HCT116 (cell line): ENCODE measurements at regions not wholly inside any gene's neighbourhood (a gene's known extent, or its start where the extent isn't known, plus 50 kb on each side); places are given as distances from the start of the nearest gene placed in this dataset.
A peak's percentile ranks its signal among the peaks of the same experiment; 100 is the strongest.

Experiments
- ATAC-seq: fragments of 200-7000 bp; cut with Tn5 transposase; 2 replicates; pipeline ENCODE4 v1.9.1; 2020; ENCODE audit warnings: mild to moderate bottlenecking, moderate library complexity
- BruUV-seq: library from RNA; stranded (reverse); fragments of 400-500 nt; replicated peaks from 2 replicates; lab custom pipeline; 2021; lab: Mats Ljungman, UMichigan
- CTCF ChIA-PET: fragments of 300-600 bp; sonication (Branson Sonifier 250); formaldehyde crosslinking; loops from one replicate; lab custom pipeline; 2021; ENCODE audit warnings: antibody characterized with exemption; lab: Charles Lee
- POLR2A ChIA-PET: fragments of 300-600, 350-600 bp; sonication (Branson Sonifier 250); formaldehyde crosslinking; loops from one replicate; lab custom pipeline; 2021; ENCODE audit warnings: antibody characterized with exemption; lab: Charles Lee
- RAD21 ChIA-PET, 2 experiments: fragments of 300-600 bp; sonication (Branson Sonifier 250); formaldehyde crosslinking; loops; one replicate each; lab custom pipeline; 2023; ENCODE audit warnings: low total read pairs in 2 of 2; ENCODE audit not compliant: uncharacterized antibody in 2 of 2, unreplicated experiment in 2 of 2, low non-redundant PET in 1 of 2; lab: Charles Lee
- DNase-seq: peaks from one replicate; pipeline ENCODE4 v3.0.0-alpha.2; 2010; ENCODE audit warnings: low read depth, low spot score
- H2AFZ ChIP-seq: fragments of 200-600 bp; shearing (Covaris generic), sonication (generic); 2 replicates; pipeline ENCODE4 v1.6.1; 2017; ENCODE audit warnings: low read depth, mixed run types, mixed read lengths, antibody characterized with exemption, low read length; ENCODE audit not compliant: poor library complexity, severe bottlenecking
- H3K27ac ChIP-seq: 2 replicates; pipeline ENCODE4 v1.5.1; 2012; ENCODE audit warnings: low read depth, low read length
- H3K27me3 ChIP-seq: fragments of 200-600 bp; sonication (generic); 2 replicates; pipeline ENCODE4 v1.6.1; 2016; ENCODE audit warnings: mixed run types, low read length, mixed read lengths; ENCODE audit not compliant: insufficient read depth
- H3K36me3 ChIP-seq, 2 experiments: fragments of 200-500 bp in 1 of 2; fragments of 200-600 bp in 1 of 2; sonication (Bioruptor generic) in 1 of 2; sonication (generic) in 1 of 2; 2 replicates each; pipeline versions ENCODE4 v1.5.1 to v1.6.1; 2014 to 2016; ENCODE audit warnings: low read length in 2 of 2, inconsistent platforms in 1 of 2, mixed read lengths in 1 of 2, mixed run types in 1 of 2; ENCODE audit not compliant: insufficient read depth in 2 of 2, control insufficient read depth in 1 of 2
- H3K4me1 ChIP-seq, 2 experiments: fragments of 200-600 bp in 1 of 2; sonication (generic) in 1 of 2; 2 replicates each; pipeline versions ENCODE4 v1.5.1 to v1.6.1; 2012 to 2017; ENCODE audit warnings: low read length in 2 of 2, inconsistent platforms in 1 of 2, mild to moderate bottlenecking in 1 of 2, mixed read lengths in 1 of 2, mixed run types in 1 of 2, moderate library complexity in 1 of 2; ENCODE audit not compliant: insufficient read depth in 2 of 2, control insufficient read depth in 1 of 2
- H3K4me2 ChIP-seq: fragments of 200-600 bp; sonication (generic); 2 replicates; pipeline ENCODE4 v1.6.1; 2017; ENCODE audit warnings: mixed run types, low read length, mixed read lengths
- H3K4me3 ChIP-seq, 2 experiments: fragments of 200-600 bp in 1 of 2; sonication (generic) in 1 of 2; replicated peaks in 1 of 2; 2 replicates each; pipeline ENCODE4 v1.5.1; 2011 to 2016; ENCODE audit warnings: low read length in 2 of 2, control low read depth in 1 of 2, low read depth in 1 of 2, mild to moderate bottlenecking in 1 of 2, mixed read lengths in 1 of 2, mixed run types in 1 of 2
- H3K79me2 ChIP-seq: fragments of 200-600 bp; sonication (generic); 2 replicates; pipeline ENCODE4 v1.6.1; 2017; ENCODE audit warnings: mild to moderate bottlenecking, mixed run types, low read length, moderate library complexity, mixed read lengths; ENCODE audit not compliant: insufficient read depth
- H3K9ac ChIP-seq: fragments of 200-600 bp; sonication (generic); 2 replicates; pipeline ENCODE4 v1.6.1; 2016; ENCODE audit warnings: low read length, mixed read lengths
- H3K9me2 ChIP-seq: fragments of 200-600 bp; sonication (generic), shearing (Covaris generic); 2 replicates; pipeline ENCODE4 v1.6.1; 2017; ENCODE audit warnings: mixed run types, mild to moderate bottlenecking, moderate library complexity; ENCODE audit not compliant: insufficient read depth
- H3K9me3 ChIP-seq, 2 experiments: fragments of 200-500 bp in 1 of 2; fragments of 200-600 bp in 1 of 2; sonication (Bioruptor generic) in 1 of 2; sonication (generic) in 1 of 2; 2 replicates each; pipeline ENCODE4 v1.6.1; 2014 to 2017; ENCODE audit warnings: low read length in 2 of 2, mixed read lengths in 2 of 2, inconsistent platforms in 1 of 2, low read depth in 1 of 2, mild to moderate bottlenecking in 1 of 2, mixed run types in 1 of 2, moderate library complexity in 1 of 2; ENCODE audit not compliant: control insufficient read depth in 1 of 2, insufficient read depth in 1 of 2
- H4K20me1 ChIP-seq: fragments of 200-600 bp; sonication (generic), shearing (Covaris generic); 2 replicates; pipeline ENCODE4 v1.6.1; 2017; ENCODE audit warnings: mixed run types, mild to moderate bottlenecking, moderate library complexity; ENCODE audit not compliant: insufficient read depth
- CEBPB ChIP-seq: IDR thresholded peaks from 2 replicates; pipeline ENCODE4 v1.6.1; 2012; ENCODE audit warnings: low read depth
- EZH2 ChIP-seq: fragments of 200-600 bp; sonication (generic); IDR thresholded peaks from 2 replicates; pipeline ENCODE4 v1.6.1; 2017; ENCODE audit warnings: antibody characterized with exemption, mixed run types
- JUND ChIP-seq: IDR thresholded peaks from 2 replicates; pipeline ENCODE4 v1.6.1; 2012
- POLR2A ChIP-seq: IDR thresholded peaks from 2 replicates; pipeline ENCODE4 v1.7.0; 2011; ENCODE audit warnings: borderline replicate concordance; ENCODE audit not compliant: insufficient read depth, insufficient read length; ENCODE audit errors: extremely low read depth
- SIN3A ChIP-seq: IDR thresholded peaks from 2 replicates; pipeline ENCODE4 v1.6.1; 2012; ENCODE audit warnings: low read depth
- TCF7L2 ChIP-seq: IDR thresholded peaks from 2 replicates; pipeline ENCODE4 v1.7.0; 2011; ENCODE audit warnings: borderline replicate concordance, inconsistent platforms; ENCODE audit not compliant: insufficient read depth, insufficient read length; ENCODE audit errors: extremely low read depth
- YY1 ChIP-seq: IDR thresholded peaks from 2 replicates; pipeline ENCODE4 v1.6.1; 2011; ENCODE audit warnings: low read length, low read depth, moderate library complexity, mild to moderate bottlenecking; ENCODE audit not compliant: insufficient replicate concordance; ENCODE audit errors: extremely low read depth
- ZNF274 ChIP-seq: fragments of 200-500 bp; sonication (Bioruptor generic); IDR thresholded peaks from 2 replicates; pipeline ENCODE4 v1.6.1; 2014; ENCODE audit warnings: mild to moderate bottlenecking, low read depth, low read length, inconsistent platforms
- intact Hi-C: fragments of 100-400 bp; cut with micrococcal nuclease; formaldehyde crosslinking; loops from 2 replicates; pipeline ENCODE4 v1.10.0; 2022
- TF ChIP-seq, protein P1 (sequence below): IDR thresholded peaks from 2 replicates; pipeline ENCODE4 v1.6.1; 2011; ENCODE audit warnings: mild to moderate bottlenecking, low read length, moderate library complexity; ENCODE audit not compliant: insufficient replicate concordance; ENCODE audit errors: extremely low read depth
- TF ChIP-seq, protein P2 (sequence below): IDR thresholded peaks from 2 replicates; pipeline ENCODE4 v1.6.1; 2012; ENCODE audit warnings: low read depth
- TF ChIP-seq, protein P3 (sequence below): IDR thresholded peaks from 2 replicates; pipeline ENCODE4 v1.6.1; 2012

DNA sequence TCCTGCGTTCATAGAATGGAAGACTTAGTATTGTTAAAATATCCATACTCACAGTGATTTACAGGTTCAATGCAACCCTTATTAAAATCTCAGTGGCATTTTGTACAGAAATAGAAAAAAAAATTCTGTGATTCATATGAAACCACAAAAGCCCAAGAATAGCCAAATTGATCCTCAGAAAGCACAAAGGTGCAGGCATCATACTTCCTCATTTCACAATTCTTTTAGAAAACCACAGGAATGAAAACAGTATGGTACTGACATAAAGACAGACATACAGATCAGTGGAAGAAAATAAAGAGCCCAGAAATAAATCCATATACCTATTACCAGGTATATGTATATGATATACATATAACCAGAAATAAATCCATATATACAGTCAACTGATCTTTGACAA is 86.8 kb upstream of the MEGF10 start:
- DNase-seq (peak; percentile 6), ATAC-seq (no peak)
- H4K20me1 ChIP-seq, result no peaks in the 10 kb centered on the region
- no peaks in the 10 kb centered on the region for H3K36me3 ChIP-seq
- no peaks in the 10 kb centered on the region for H3K9me2 ChIP-seq
- H3K4me1 ChIP-seq, result peaks cover 7 to 9% of the 10 kb centered on the region in 2 experiments; a peak in 3 of 4 replicates
- intact Hi-C loops, result no loop called here
- H3K79me2 ChIP-seq, result no peaks in the 10 kb centered on the region
- BruUV-seq, result no TSS peak
- no peak overlapping the region for H3K4me2 ChIP-seq
- ChIA-PET RAD21 (no interaction called here), POLR2A (no interaction called here), CTCF (no interaction called here)
- no peak overlapping the region for H2AFZ ChIP-seq
- H3K27ac ChIP-seq, result no peak overlapping the region
- H3K9ac ChIP-seq, result no peak overlapping the region
- TF ChIP-seq CEBPB (peak; percentile 72), ZNF274 (no peak), POLR2A (no peak), JUND (no peak)
- TF ChIP-seq, protein P1, sequence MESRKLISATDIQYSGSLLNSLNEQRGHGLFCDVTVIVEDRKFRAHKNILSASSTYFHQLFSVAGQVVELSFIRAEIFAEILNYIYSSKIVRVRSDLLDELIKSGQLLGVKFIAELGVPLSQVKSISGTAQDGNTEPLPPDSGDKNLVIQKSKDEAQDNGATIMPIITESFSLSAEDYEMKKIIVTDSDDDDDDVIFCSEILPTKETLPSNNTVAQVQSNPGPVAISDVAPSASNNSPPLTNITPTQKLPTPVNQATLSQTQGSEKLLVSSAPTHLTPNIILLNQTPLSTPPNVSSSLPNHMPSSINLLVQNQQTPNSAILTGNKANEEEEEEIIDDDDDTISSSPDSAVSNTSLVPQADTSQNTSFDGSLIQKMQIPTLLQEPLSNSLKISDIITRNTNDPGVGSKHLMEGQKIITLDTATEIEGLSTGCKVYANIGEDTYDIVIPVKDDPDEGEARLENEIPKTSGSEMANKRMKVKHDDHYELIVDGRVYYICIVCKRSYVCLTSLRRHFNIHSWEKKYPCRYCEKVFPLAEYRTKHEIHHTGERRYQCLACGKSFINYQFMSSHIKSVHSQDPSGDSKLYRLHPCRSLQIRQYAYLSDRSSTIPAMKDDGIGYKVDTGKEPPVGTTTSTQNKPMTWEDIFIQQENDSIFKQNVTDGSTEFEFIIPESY, result no peak
- no peaks in the 10 kb centered on the region for H3K9me3 ChIP-seq
- H3K4me3 ChIP-seq, result no peak overlapping the region
- H3K27me3 ChIP-seq, result no peaks in the 10 kb centered on the region

DNA sequence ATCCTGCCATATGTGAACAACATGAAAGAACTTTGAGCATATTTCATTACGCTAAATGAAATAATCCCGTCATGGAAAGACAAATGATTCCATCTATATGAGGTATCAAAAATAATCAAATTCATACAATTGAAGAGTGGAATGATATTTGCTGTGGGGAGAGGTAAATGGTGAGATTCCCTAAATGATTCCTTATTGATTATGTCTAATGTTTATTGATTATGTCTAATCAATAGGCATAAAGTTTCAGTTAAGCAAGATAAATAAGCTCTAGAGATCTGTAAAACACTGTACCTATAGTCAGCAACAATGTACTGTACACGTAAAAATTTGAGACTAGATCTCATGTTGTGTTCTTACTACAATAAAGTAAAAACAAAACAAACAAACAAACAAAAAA is 85.4 kb upstream of the MEGF10 start:
- H3K27me3 ChIP-seq, result no peaks in the 10 kb centered on the region
- TF ChIP-seq, protein P2, sequence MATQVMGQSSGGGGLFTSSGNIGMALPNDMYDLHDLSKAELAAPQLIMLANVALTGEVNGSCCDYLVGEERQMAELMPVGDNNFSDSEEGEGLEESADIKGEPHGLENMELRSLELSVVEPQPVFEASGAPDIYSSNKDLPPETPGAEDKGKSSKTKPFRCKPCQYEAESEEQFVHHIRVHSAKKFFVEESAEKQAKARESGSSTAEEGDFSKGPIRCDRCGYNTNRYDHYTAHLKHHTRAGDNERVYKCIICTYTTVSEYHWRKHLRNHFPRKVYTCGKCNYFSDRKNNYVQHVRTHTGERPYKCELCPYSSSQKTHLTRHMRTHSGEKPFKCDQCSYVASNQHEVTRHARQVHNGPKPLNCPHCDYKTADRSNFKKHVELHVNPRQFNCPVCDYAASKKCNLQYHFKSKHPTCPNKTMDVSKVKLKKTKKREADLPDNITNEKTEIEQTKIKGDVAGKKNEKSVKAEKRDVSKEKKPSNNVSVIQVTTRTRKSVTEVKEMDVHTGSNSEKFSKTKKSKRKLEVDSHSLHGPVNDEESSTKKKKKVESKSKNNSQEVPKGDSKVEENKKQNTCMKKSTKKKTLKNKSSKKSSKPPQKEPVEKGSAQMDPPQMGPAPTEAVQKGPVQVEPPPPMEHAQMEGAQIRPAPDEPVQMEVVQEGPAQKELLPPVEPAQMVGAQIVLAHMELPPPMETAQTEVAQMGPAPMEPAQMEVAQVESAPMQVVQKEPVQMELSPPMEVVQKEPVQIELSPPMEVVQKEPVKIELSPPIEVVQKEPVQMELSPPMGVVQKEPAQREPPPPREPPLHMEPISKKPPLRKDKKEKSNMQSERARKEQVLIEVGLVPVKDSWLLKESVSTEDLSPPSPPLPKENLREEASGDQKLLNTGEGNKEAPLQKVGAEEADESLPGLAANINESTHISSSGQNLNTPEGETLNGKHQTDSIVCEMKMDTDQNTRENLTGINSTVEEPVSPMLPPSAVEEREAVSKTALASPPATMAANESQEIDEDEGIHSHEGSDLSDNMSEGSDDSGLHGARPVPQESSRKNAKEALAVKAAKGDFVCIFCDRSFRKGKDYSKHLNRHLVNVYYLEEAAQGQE, result no peak
- TF ChIP-seq YY1, result no peak
- TF ChIP-seq TCF7L2, result no peak
- no peak for TF ChIP-seq SIN3A
- TF ChIP-seq EZH2, result no peak
- no peak for TF ChIP-seq POLR2A
- TF ChIP-seq, protein P3, sequence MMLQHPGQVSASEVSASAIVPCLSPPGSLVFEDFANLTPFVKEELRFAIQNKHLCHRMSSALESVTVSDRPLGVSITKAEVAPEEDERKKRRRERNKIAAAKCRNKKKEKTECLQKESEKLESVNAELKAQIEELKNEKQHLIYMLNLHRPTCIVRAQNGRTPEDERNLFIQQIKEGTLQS, result no peak
- TF ChIP-seq, protein P1, result no peak
- H3K27ac ChIP-seq, result no peak overlapping the region
- H3K9ac ChIP-seq, result no peak overlapping the region
- H3K79me2 ChIP-seq, result no peaks in the 10 kb centered on the region
- H3K4me2 ChIP-seq, result no peak overlapping the region
- ATAC-seq (no peak), DNase-seq (no peak)
- H4K20me1 ChIP-seq, result no peaks in the 10 kb centered on the region
- RAD21 ChIA-PET, result no interaction called here
- BruUV-seq, result no TSS peak
- POLR2A ChIA-PET, result no interaction called here
- H3K36me3 ChIP-seq, result no peaks in the 10 kb centered on the region
- H3K9me2 ChIP-seq, result no peaks in the 10 kb centered on the region
- H3K9me3 ChIP-seq, result no peaks in the 10 kb centered on the region
- CTCF ChIA-PET, result no interaction called here
- peaks cover 7 to 9% of the 10 kb centered on the region in 2 experiments; a peak in 3 of 4 replicates for H3K4me1 ChIP-seq
- H3K4me3 ChIP-seq, result no peak overlapping the region
- intact Hi-C loops, result no loop called here
- no peak overlapping the region for H2AFZ ChIP-seq
